ENCODE measurements at regions not wholly inside any gene's neighbourhood (a gene's known extent, or its start where the extent isn't known, plus 50 kb on each side); places are given as distances from the start of the nearest gene placed in this dataset.

- TF ChIP-seq ZFP37 (tag by site-specific recombination; IDR thresholded peaks at IDR 0.05) (no peak), CTCF (tag by site-specific recombination; IDR thresholded peaks at IDR 0.05) (no peak), KLF8 (tag by site-specific recombination; IDR thresholded peaks at IDR 0.05) (no peak), ZNF274 (IDR thresholded peaks at IDR 0.05; ENCODE audit: low read length) (no peak), ZNF274 (tag by site-specific recombination; IDR thresholded peaks at IDR 0.05; ENCODE audit: borderline replicate concordance) (no peak), SP7 (tag by site-specific recombination; IDR thresholded peaks at IDR 0.05) (no peak), PBX3 (CRISPR knock-in tag; IDR thresholded peaks at IDR 0.05) (no peak), ZNF692 (tag by site-specific recombination; IDR thresholded peaks at IDR 0.05) (no peak), ZNF501 (tag by site-specific recombination; IDR thresholded peaks at IDR 0.05) (no peak), ZNF23 (tag by site-specific recombination; IDR thresholded peaks at IDR 0.05; ENCODE audit: borderline replicate concordance) (no peak)
Observed at GRCh38 chr2:103977668-103978067, 876.2 kb upstream of the POU3F3 start.
